ENCODE measurements at regions not wholly inside any gene's neighbourhood (a gene's known extent, or its start where the extent isn't known, plus 50 kb on each side); places are given as distances from the start of the nearest gene placed in this dataset.

DNA sequence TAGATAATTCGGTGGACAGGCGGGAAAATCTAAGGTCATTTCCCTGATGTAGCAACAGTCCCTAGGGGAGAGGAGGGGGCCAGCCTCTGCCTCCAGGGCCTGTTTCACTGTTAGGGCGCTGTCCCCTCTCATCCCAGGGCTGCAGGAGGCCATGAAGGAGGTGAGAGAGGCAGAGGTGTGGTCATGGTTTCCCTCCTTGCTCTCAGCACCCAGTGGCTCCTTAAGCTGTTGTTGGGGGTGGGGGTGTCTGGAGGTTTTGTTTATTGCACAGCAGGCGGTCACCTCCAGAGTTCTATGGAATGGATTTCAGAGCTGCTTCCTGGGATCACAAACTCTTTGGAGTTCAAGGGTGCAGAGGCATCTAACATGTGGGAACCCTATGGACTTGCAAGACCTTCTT lies 212.5 kb upstream of the RTL1 start:
- H3K4me3 ChIP-seq (ENCODE audit: low read depth in 1 of 2, low read length in 1 of 2) = no peak overlapping the region
- H3K9me3 ChIP-seq = no peaks in the 10 kb centered on the region
- TF ChIP-seq, protein P1, sequence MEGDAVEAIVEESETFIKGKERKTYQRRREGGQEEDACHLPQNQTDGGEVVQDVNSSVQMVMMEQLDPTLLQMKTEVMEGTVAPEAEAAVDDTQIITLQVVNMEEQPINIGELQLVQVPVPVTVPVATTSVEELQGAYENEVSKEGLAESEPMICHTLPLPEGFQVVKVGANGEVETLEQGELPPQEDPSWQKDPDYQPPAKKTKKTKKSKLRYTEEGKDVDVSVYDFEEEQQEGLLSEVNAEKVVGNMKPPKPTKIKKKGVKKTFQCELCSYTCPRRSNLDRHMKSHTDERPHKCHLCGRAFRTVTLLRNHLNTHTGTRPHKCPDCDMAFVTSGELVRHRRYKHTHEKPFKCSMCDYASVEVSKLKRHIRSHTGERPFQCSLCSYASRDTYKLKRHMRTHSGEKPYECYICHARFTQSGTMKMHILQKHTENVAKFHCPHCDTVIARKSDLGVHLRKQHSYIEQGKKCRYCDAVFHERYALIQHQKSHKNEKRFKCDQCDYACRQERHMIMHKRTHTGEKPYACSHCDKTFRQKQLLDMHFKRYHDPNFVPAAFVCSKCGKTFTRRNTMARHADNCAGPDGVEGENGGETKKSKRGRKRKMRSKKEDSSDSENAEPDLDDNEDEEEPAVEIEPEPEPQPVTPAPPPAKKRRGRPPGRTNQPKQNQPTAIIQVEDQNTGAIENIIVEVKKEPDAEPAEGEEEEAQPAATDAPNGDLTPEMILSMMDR (IDR thresholded peaks at IDR 0.05) = no peak
- peaks cover 18 to 23% of the 10 kb centered on the region in 2 experiments for H3K4me1 ChIP-seq (ENCODE audit: control insufficient read depth in 1 of 2, insufficient read depth in 1 of 2, low read depth in 1 of 2, low read length in 1 of 2)
- H3K27me3 ChIP-seq = no peaks in the 10 kb centered on the region
- peaks cover 7% of the 10 kb centered on the region for H3K36me3 ChIP-seq
- H3K27ac ChIP-seq = no peak overlapping the region

DNA sequence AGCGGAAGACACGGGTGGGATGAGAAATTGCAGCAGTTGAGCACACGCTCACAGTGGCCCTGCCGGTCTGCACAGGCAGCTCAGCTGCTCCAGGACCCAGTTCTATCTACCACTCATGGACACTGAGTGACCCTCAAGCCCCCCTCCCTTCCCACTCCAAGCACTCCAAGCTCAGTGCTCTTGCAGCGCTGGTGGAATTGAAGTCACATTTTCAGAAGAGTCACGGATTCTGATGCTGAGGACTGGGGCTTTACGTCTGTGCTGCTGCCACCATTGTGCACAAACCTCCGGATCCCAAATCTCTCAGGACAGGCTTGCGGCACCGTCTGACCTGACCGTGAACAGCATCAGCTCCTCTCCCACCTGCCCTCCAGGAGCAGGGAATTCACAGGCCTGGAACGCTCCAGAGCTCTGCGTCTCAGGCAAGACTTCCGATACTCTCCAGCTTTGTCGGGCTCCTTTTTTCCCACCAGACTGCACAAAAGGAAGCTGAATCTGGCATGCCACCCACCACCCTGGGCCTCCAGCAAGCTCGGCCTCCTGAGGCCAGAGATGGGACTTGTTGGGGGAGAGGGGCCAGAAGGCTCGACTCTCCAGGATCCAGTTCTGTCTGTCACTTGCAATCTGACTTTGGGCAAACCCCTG lies 213.1 kb upstream of the RTL1 start:
- H3K36me3 ChIP-seq = peaks cover 7% of the 10 kb centered on the region
- peaks cover 21 to 28% of the 10 kb centered on the region in 2 experiments for H3K4me1 ChIP-seq (ENCODE audit: control insufficient read depth in 1 of 2, insufficient read depth in 1 of 2, low read depth in 1 of 2, low read length in 1 of 2)
- H3K27me3 ChIP-seq = no peaks in the 10 kb centered on the region
- no peaks in the 10 kb centered on the region for H3K9me3 ChIP-seq
- H3K4me3 ChIP-seq (ENCODE audit: low read depth in 1 of 2, low read length in 1 of 2) = no peak overlapping the region
- no peak overlapping the region for H3K27ac ChIP-seq
- TF ChIP-seq, protein P1 (IDR thresholded peaks at IDR 0.05) = no peak

DNA sequence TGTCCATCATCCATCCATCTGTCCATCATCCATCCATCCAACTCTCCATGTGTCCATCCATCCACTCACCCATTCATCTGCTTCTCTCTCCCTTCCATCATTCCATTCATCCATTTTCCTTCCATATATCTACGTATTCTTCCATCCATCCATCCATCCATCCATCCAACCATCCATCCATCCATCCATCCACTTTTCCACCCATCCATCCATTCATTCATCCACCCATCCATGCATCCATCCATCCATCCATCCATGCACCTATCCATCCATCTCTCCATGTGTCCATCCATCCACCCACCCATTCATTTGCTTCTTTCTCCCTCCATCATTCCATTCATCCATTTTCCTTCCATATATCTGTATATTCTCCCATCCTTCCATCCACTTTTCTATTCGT lies 214.0 kb upstream of the RTL1 start:
- Histone ChIP-seq H3K4me3 (ENCODE audit: low read depth in 1 of 2, low read length in 1 of 2) (no peak overlapping the region), H3K27ac (no peak overlapping the region), H3K36me3 (peaks cover 7% of the 10 kb centered on the region), H3K9me3 (no peaks in the 10 kb centered on the region), H3K27me3 (no peaks in the 10 kb centered on the region), H3K4me1 (ENCODE audit: control insufficient read depth in 1 of 2, insufficient read depth in 1 of 2, low read depth in 1 of 2, low read length in 1 of 2) (peaks cover 26 to 32% of the 10 kb centered on the region in 2 experiments)
- TF ChIP-seq, protein P1 (IDR thresholded peaks at IDR 0.05) = no peak

DNA sequence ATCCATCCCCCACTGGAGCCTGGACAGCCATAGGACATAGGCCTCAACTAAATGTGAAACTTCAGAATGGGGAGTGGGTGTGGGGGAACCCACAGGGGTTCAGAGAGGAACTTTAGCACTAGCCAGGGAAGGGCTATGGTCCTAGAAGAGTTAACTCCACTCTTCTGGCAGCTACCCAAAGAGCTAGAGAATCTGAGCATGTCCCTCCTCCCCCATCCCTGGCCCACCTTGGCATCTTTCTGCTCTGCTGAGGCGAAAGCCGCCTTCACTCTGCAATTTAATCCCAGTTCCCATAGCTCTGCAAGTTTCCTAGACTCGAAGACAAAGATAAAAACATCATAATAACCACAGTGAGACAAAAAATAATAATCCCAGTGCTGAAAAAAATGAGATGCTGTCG lies 214.7 kb upstream of the RTL1 start:
- no peaks in the 10 kb centered on the region for H3K9me3 ChIP-seq
- H3K4me1 ChIP-seq (ENCODE audit: control insufficient read depth in 1 of 2, insufficient read depth in 1 of 2, low read depth in 1 of 2, low read length in 1 of 2) = peaks cover 26 to 32% of the 10 kb centered on the region in 2 experiments
- H3K27ac ChIP-seq = no peak overlapping the region
- no peaks in the 10 kb centered on the region for H3K27me3 ChIP-seq
- no peak overlapping the region for H3K4me3 ChIP-seq (ENCODE audit: low read depth in 1 of 2, low read length in 1 of 2)
- TF ChIP-seq, protein P1 (IDR thresholded peaks at IDR 0.05) = no peak
- H3K36me3 ChIP-seq = peaks cover 7% of the 10 kb centered on the region

DNA sequence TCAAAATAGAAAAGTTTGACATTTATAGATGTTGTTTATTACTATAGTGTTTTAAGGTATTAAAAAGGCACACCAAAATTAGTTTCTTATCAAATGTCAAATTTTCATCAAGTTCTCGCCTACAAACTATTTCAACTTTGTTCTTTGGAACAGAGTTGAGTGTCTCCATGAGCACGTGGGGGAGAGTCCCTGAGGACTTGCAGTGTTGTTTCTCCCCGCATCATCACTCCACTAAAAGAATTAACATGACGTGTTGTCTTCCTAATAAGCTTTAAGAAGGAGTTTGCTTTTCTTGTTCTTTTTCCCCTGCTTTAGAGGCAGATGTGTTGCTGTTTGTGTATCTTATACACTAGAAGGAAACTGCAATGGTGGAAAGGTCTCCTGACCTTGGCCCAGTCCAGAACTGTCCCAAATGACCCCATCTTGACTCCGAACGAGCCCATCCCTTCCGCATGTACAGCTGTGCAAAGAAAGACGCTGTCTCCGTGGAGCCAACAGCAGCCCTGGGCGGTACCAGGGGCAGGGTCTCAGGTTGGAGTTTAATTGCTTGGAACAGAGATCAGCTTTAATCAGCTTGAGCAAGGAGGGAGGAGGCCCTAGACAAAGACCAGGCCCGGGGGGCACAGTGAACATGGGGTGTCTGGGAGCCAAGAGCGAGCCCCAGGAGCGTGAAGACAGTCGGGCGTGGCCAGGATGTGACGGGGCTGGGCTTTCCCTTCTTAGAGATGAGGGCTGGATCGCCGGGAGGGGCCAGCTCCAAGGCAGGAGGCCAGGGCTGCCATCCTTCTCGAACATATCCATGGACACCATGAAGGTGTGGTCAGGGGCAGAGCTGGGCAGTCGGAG lies 215.4 kb upstream of the RTL1 start:
- Histone ChIP-seq H3K27me3 (no peaks in the 10 kb centered on the region), H3K27ac (peak overlapping the region; percentile 90), H3K36me3 (peaks cover 7% of the 10 kb centered on the region), H3K4me1 (ENCODE audit: control insufficient read depth in 1 of 2, insufficient read depth in 1 of 2, low read depth in 1 of 2, low read length in 1 of 2) (peaks cover 26 to 32% of the 10 kb centered on the region in 2 experiments), H3K9me3 (no peaks in the 10 kb centered on the region), H3K4me3 (ENCODE audit: low read depth in 1 of 2, low read length in 1 of 2) (peak overlapping the region in 1 of 2 experiments; percentile 84)
- TF ChIP-seq, protein P1 (IDR thresholded peaks at IDR 0.05) = no peak
